GM18511 (cell line): ENCODE measurements at regions not wholly inside any gene's neighbourhood (a gene's known extent, or its start where the extent isn't known, plus 50 kb on each side); places are given as distances from the start of the nearest gene placed in this dataset.
"Not testable (repeated sequence)": the region's sequence is repeated elsewhere in the genome, so short reads cannot be mapped to it uniquely, and the experiment has no call there.

Source experiments
- ATAC-seq: cut with Tn5 transposase; IDR thresholded peaks from one replicate; pipeline ENCODE4 v1.9.1; 2021; ENCODE audit warnings: mild to moderate bottlenecking, moderate library complexity; ENCODE audit not compliant: unreplicated experiment

GRCh38 chr5:118095115-118095514 lies 893.2 kb downstream of the DTWD2 start:
- ATAC-seq, result no peak

GRCh38 chr5:118088448-118088847 lies 899.9 kb downstream of the DTWD2 start:
- ATAC-seq, result no peak

- ATAC-seq, result no peak
Measured at GRCh38 chr5:118076490-118076889, 911.9 kb downstream of the DTWD2 start.

- no peak for ATAC-seq
Measured at GRCh38 chr5:118070041-118070440, 918.3 kb downstream of the DTWD2 start.

- ATAC-seq, result no peak
Measured at GRCh38 chr5:118069452-118069851, 918.9 kb downstream of the DTWD2 start.

- ATAC-seq, result no peak
Measured at GRCh38 chr5:118068886-118069285, 919.5 kb downstream of the DTWD2 start.

GRCh38 chr5:118063836-118064235 lies 924.5 kb downstream of the DTWD2 start:
- ATAC-seq, result not testable (repeated sequence)

- no peak for ATAC-seq
Measured at GRCh38 chr5:118060833-118061232, 927.5 kb downstream of the DTWD2 start.

GRCh38 chr5:118052503-118052902 lies 935.8 kb downstream of the DTWD2 start:
- ATAC-seq, result no peak

- ATAC-seq, result no peak
Measured at GRCh38 chr5:118044169-118044568, 944.2 kb downstream of the DTWD2 start.

GRCh38 chr5:118043531-118043930 lies 944.8 kb downstream of the DTWD2 start:
- no peak for ATAC-seq

GRCh38 chr5:118042076-118042475 lies 946.3 kb downstream of the DTWD2 start:
- ATAC-seq, result no peak

- ATAC-seq, result no peak
Measured at GRCh38 chr5:118040496-118040895, 947.9 kb downstream of the DTWD2 start.

- no peak for ATAC-seq
Measured at GRCh38 chr5:118033686-118034338, 954.5 kb downstream of the DTWD2 start.

GRCh38 chr5:118029807-118030206 lies 958.5 kb downstream of the DTWD2 start:
- ATAC-seq, result no peak

GRCh38 chr5:118022062-118022461 lies 966.3 kb downstream of the DTWD2 start:
- no peak for ATAC-seq

- ATAC-seq, result no peak
Measured at GRCh38 chr5:118017536-118017935, 970.8 kb downstream of the DTWD2 start.

- ATAC-seq, result no peak
Measured at GRCh38 chr5:118016396-118016795, 972.0 kb downstream of the DTWD2 start.

GRCh38 chr5:118015511-118015910 lies 972.8 kb downstream of the DTWD2 start:
- no peak for ATAC-seq

GRCh38 chr5:118009741-118010297 lies 978.5 kb downstream of the DTWD2 start:
- ATAC-seq, result no peak

GRCh38 chr5:118008779-118009178 lies 979.6 kb downstream of the DTWD2 start:
- no peak for ATAC-seq

- ATAC-seq, result no peak
Measured at GRCh38 chr5:118007262-118007661, 981.1 kb downstream of the DTWD2 start.

- ATAC-seq, result no peak
Measured at GRCh38 chr5:118006219-118006618, 982.1 kb downstream of the DTWD2 start.
